ENCODE measurements at regions not wholly inside any gene's neighbourhood (a gene's known extent, or its start where the extent isn't known, plus 50 kb on each side); places are given as distances from the start of the nearest gene placed in this dataset.

DNA sequence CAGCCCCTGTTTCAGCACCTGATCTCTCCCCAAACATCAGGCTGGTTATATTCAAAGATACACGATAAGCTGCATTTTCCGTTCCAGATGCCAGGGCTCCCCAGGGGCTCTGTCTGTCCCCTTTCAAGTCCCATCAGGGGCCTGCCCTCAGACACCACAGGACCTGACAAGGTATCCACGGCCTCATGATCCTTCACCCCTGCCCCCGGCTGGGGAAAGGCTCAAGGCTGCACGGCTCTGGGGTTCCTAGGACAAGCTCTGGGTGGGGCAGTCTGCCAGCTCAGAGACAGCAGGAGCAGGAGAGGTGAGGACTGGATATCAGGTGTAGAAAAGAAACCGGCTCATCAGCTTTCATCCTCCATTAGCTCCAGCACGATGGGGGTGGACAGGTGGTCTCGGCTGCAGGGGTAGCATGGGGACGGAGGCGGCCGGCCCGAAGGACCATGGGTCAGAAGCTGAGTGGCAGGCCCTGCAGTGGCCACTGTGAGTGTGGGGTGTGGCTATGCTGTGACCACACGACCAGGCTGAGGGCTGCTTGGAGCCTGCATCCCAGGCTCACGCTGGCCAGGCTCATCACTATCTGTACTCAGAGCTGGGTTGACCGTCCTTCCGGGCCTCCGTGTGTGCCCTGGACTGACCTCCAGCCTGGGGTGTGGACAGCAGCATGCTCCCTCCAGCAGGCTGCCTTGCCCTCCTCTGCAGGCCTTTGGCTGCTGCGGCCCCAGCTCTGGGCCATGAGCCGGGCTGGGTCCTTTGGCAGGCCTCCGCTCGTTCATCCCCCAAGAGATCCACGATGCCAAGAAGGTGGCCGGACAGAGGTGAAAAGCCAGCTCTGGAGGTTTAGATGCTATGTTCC is 386.2 kb downstream of the THBS2 start:
- H3K9ac ChIP-seq (ENCODE audit: insufficient read length): no peak overlapping the region
- H3K4me3 ChIP-seq: no peak overlapping the region
- no peak for DNase-seq (ENCODE audit: low read depth, low spot score)

GRCh38 chr6:168866534-168866933 is 387.1 kb downstream of the THBS2 start:
- H3K36me3 ChIP-seq (ENCODE audit: insufficient read depth, low read length): no peaks in the 10 kb centered on the region
- TF ChIP-seq POLR2AphosphoS5 (IDR thresholded peaks at IDR 0.05; ENCODE audit: borderline replicate concordance, low read depth, low read length) (no peak), FOXP2 (optimal IDR thresholded peaks at IDR 0.05; ENCODE audit: control extremely low read depth, extremely low read length, insufficient read depth) (no peak), EZH2 (IDR thresholded peaks at IDR 0.05) (no peak)
- H3K4me3 ChIP-seq: no peak overlapping the region
- no peak for DNase-seq (ENCODE audit: low read depth, low spot score)
- H3K9me3 ChIP-seq (ENCODE audit: low read depth, low read length): no peaks in the 10 kb centered on the region; the same call in 1 of the 2 replicates
- H3K9ac ChIP-seq (ENCODE audit: insufficient read length): no peak overlapping the region
- H3K27ac ChIP-seq: no peak overlapping the region

More for the DNA sequence above, 386.2 kb downstream of the THBS2 start:
- TF ChIP-seq EZH2 (IDR thresholded peaks at IDR 0.05) (no peak), POLR2AphosphoS5 (IDR thresholded peaks at IDR 0.05; ENCODE audit: borderline replicate concordance, low read depth, low read length) (no peak), FOXP2 (optimal IDR thresholded peaks at IDR 0.05; ENCODE audit: control extremely low read depth, extremely low read length, insufficient read depth) (no peak)
- Histone ChIP-seq H3K36me3 (ENCODE audit: insufficient read depth, low read length) (no peaks in the 10 kb centered on the region), H3K27ac (no peak overlapping the region), H3K9me3 (ENCODE audit: low read depth, low read length) (no peaks in the 10 kb centered on the region; the same call in 1 of the 2 replicates)

GRCh38 chr6:168865522-168865921 is 388.1 kb downstream of the THBS2 start:
- Histone ChIP-seq H3K9ac (ENCODE audit: insufficient read length) (no peak overlapping the region), H3K9me3 (ENCODE audit: low read depth, low read length) (no peaks in the 10 kb centered on the region; the same call in 1 of the 2 replicates), H3K27ac (no peak overlapping the region), H3K4me3 (no peak overlapping the region), H3K36me3 (ENCODE audit: insufficient read depth, low read length) (no peaks in the 10 kb centered on the region)
- no peak for TF ChIP-seq POLR2AphosphoS5 (IDR thresholded peaks at IDR 0.05; ENCODE audit: borderline replicate concordance, low read depth, low read length)
- no peak for TF ChIP-seq EZH2 (IDR thresholded peaks at IDR 0.05)
- TF ChIP-seq FOXP2 (optimal IDR thresholded peaks at IDR 0.05; ENCODE audit: control extremely low read depth, extremely low read length, insufficient read depth): no peak
- no peak for DNase-seq (ENCODE audit: low read depth, low spot score)

DNA sequence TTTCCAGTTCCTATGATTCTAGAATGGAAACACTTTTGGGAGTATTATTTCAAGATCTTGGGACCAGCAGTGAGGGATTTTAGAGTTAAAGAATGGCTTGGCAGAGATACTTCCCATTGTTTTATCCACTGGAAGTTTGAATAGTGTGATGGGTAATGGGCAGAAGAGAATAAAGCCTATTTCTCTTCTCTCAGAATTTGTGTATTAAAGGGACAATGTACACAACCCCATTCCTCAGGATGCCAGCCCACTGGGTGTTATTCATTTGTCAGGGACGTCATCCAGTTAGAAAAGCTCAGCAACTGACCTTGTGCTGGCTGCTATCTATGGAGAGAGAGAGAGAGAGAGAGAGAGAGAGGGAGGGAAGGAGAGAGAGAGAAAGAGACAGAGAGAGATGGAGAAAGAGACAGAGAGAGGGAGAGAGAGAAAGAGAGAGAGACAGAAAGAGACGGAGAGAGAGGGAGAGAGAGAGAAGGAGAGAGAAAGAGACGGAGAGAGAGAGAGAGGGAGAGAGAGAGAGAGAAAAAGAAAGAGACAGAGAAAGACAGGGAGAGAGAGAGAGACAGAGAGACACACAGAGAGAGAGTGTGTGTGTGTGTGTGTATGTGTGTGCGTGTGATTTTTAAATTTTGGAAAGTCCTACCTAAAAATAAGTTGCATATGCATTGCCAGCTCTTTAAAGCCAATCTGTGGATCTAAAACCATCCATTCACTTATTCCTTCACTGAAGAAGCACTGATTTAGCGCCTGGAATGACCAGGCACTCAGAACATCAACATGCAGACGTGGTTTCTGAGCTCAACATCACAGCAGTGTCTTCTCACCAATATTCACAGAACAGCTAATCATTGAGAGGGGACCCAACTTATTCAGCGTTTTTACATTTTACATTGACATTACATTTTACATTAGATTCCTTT is 388.8 kb downstream of the THBS2 start:
- Histone ChIP-seq H3K9me3 (ENCODE audit: low read depth, low read length) (no peaks in the 10 kb centered on the region; the same call in 1 of the 2 replicates), H3K36me3 (ENCODE audit: insufficient read depth, low read length) (no peaks in the 10 kb centered on the region), H3K9ac (ENCODE audit: insufficient read length) (no peak overlapping the region), H3K27ac (no peak overlapping the region), H3K4me3 (no peak overlapping the region)
- TF ChIP-seq EZH2 (IDR thresholded peaks at IDR 0.05): no peak
- no peak for TF ChIP-seq POLR2AphosphoS5 (IDR thresholded peaks at IDR 0.05; ENCODE audit: borderline replicate concordance, low read depth, low read length)
- no peak for TF ChIP-seq FOXP2 (optimal IDR thresholded peaks at IDR 0.05; ENCODE audit: control extremely low read depth, extremely low read length, insufficient read depth)
- DNase-seq (ENCODE audit: low read depth, low spot score): no peak

DNA sequence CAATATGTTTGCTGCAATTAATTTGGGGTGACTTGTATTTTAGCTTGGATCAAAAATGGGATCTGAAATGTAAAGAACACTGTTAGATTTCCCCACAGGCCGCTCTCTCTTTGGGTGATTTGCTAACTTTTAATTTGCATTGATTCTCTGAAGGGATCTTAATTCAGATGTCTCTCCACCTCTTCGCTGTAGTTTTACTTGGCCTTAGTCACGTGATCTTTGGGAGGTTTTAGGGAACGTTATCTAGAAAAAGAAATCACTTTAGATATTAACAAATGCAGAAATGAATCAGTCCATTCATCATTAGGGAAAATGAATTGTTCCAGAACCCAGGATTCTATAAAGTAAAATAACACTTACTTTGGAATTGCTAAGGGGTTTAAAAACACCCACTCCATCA is 390.2 kb downstream of the THBS2 start:
- H3K27ac ChIP-seq: no peak overlapping the region
- no peaks in the 10 kb centered on the region for H3K36me3 ChIP-seq (ENCODE audit: insufficient read depth, low read length)
- TF ChIP-seq POLR2AphosphoS5 (IDR thresholded peaks at IDR 0.05; ENCODE audit: borderline replicate concordance, low read depth, low read length): no peak
- no peak for TF ChIP-seq EZH2 (IDR thresholded peaks at IDR 0.05)
- TF ChIP-seq FOXP2 (optimal IDR thresholded peaks at IDR 0.05; ENCODE audit: control extremely low read depth, extremely low read length, insufficient read depth): no peak
- H3K4me3 ChIP-seq: no peak overlapping the region
- no peak overlapping the region for H3K9ac ChIP-seq (ENCODE audit: insufficient read length)
- H3K9me3 ChIP-seq (ENCODE audit: low read depth, low read length): no peaks in the 10 kb centered on the region; the same call in 1 of the 2 replicates
- DNase-seq (ENCODE audit: low read depth, low spot score): no peak

DNA sequence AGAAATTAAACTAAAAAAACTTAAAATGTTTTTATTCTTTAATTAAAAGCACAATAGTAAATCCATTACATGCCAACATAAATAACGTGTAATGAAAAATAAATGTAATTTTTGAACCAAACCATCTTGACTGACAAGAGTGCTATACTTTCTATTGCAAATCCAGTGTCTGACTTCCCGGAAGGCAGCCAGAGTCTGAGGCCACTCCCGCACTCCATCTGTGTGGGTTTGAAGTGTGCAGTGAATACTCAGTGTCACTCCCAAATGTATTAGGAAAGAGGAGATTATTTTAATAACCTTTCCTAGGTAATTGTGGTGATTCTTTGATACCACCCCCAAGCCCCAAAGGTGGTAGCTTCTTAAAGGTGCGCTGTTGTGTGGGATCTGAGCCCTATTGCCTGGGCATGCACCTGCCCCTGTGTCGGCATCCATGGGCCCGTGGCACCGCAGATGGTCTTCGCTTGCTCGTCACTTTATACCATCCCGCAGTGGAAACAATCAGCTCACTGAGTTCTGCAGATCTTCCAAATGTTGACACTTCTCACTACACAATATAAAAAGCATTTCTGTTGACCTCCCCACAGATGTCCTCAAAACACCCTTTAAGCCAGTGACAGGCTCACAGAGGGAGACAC is 391.2 kb downstream of the THBS2 start:
- Histone ChIP-seq H3K9me3 (ENCODE audit: low read depth, low read length) (no peaks in the 10 kb centered on the region; the same call in 1 of the 2 replicates), H3K4me3 (no peak overlapping the region), H3K36me3 (ENCODE audit: insufficient read depth, low read length) (no peaks in the 10 kb centered on the region), H3K9ac (ENCODE audit: insufficient read length) (no peak overlapping the region), H3K27ac (no peak overlapping the region)
- no peak for TF ChIP-seq FOXP2 (optimal IDR thresholded peaks at IDR 0.05; ENCODE audit: control extremely low read depth, extremely low read length, insufficient read depth)
- TF ChIP-seq POLR2AphosphoS5 (IDR thresholded peaks at IDR 0.05; ENCODE audit: borderline replicate concordance, low read depth, low read length): no peak
- TF ChIP-seq EZH2 (IDR thresholded peaks at IDR 0.05): no peak
- DNase-seq (ENCODE audit: low read depth, low spot score): no peak

GRCh38 chr6:168860987-168861386 is 392.7 kb downstream of the THBS2 start:
- H3K27ac ChIP-seq: no peak overlapping the region
- DNase-seq (ENCODE audit: low read depth, low spot score): no peak
- H3K36me3 ChIP-seq (ENCODE audit: insufficient read depth, low read length): no peaks in the 10 kb centered on the region
- H3K9ac ChIP-seq (ENCODE audit: insufficient read length): no peak overlapping the region
- no peak for TF ChIP-seq FOXP2 (optimal IDR thresholded peaks at IDR 0.05; ENCODE audit: control extremely low read depth, extremely low read length, insufficient read depth)
- TF ChIP-seq POLR2AphosphoS5 (IDR thresholded peaks at IDR 0.05; ENCODE audit: borderline replicate concordance, low read depth, low read length): no peak
- TF ChIP-seq EZH2 (IDR thresholded peaks at IDR 0.05): no peak
- no peaks in the 10 kb centered on the region; the same call in 1 of the 2 replicates for H3K9me3 ChIP-seq (ENCODE audit: low read depth, low read length)
- H3K4me3 ChIP-seq: no peak overlapping the region
